ENCODE measurements at regions not wholly inside any gene's neighbourhood (a gene's known extent, or its start where the extent isn't known, plus 50 kb on each side); places are given as distances from the start of the nearest gene placed in this dataset.

DNA sequence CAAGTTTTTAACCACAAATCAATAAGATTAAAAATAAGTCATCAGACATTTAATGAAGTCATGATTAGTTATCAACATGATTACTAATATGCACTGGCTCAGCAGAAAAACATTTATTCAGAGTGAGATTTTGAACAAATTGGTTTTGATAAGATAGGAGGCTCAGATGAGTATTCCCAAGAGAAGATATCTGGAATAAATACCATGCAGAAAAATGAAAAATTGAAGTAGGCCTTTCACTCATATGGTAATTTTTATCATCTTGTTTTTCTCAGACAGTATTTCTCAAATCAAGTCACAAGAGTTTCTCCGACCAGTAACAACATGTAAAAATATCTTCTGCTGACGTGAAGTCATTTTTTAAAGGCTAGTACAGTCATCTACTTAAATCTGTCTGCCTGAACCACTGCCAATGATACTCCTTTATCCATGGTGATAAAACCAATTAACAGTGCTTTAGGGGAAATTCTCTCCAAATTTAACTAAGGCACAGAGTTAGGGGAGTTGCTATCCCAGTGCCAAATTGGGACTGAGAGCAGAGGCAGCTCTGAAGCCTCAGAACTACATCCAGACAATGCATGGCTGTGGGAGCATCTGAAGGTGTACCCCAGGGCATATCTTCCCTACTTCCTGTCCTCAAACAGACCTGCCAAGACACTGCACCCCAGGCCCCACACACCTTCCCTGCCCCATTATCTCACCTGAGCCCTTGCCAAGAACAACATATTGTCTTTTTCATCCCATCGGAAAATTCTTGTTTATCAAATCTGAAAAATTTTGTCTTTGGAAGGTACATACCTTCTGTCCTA is 105.5 kb upstream of the TSLP start:
- ATAC-seq, result peak; percentile 64
- peak; percentile 56; the same call in 1 of the 2 replicates for TF ChIP-seq ISL1 (CRISPR knock-in tag; IDR thresholded peaks at IDR 0.05)
- no peak for TF ChIP-seq TOX (CRISPR knock-in tag; IDR thresholded peaks at IDR 0.05; ENCODE audit: borderline replicate concordance)

GRCh38 chr5:110968246-110969005 is 103.1 kb upstream of the TSLP start:
- TF ChIP-seq PPARA (CRISPR knock-in tag; IDR thresholded peaks at IDR 0.05; ENCODE audit: borderline replicate concordance), result no peak
- TF ChIP-seq ISL1 (CRISPR knock-in tag; IDR thresholded peaks at IDR 0.05), result no peak
- no peak for TF ChIP-seq TOX (CRISPR knock-in tag; IDR thresholded peaks at IDR 0.05; ENCODE audit: borderline replicate concordance)
- TF ChIP-seq, protein P1, sequence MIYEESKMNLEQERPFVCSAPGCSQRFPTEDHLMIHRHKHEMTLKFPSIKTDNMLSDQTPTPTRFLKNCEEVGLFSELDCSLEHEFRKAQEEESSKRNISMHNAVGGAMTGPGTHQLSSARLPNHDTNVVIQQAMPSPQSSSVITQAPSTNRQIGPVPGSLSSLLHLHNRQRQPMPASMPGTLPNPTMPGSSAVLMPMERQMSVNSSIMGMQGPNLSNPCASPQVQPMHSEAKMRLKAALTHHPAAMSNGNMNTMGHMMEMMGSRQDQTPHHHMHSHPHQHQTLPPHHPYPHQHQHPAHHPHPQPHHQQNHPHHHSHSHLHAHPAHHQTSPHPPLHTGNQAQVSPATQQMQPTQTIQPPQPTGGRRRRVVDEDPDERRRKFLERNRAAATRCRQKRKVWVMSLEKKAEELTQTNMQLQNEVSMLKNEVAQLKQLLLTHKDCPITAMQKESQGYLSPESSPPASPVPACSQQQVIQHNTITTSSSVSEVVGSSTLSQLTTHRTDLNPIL (CRISPR knock-in tag; IDR thresholded peaks at IDR 0.05; ENCODE audit: low read depth), result no peak
- no peak for TF ChIP-seq OSR1 (CRISPR knock-in tag; IDR thresholded peaks at IDR 0.05)
- TF ChIP-seq CSDC2 (CRISPR knock-in tag; IDR thresholded peaks at IDR 0.05), result no peak
- TF ChIP-seq ZNF8 (CRISPR knock-in tag; IDR thresholded peaks at IDR 0.05), result no peak
- no peak for TF ChIP-seq ARNTL (CRISPR knock-in tag; IDR thresholded peaks at IDR 0.05; ENCODE audit: borderline replicate concordance, low read depth)
- no peak for ATAC-seq

GRCh38 chr5:110969502-110969901 is 102.0 kb upstream of the TSLP start:
- ATAC-seq, result no peak

More at GRCh38 chr5:110969502-110969901, 102.0 kb upstream of the TSLP start:
- TF ChIP-seq POU6F1 (CRISPR knock-in tag; IDR thresholded peaks at IDR 0.05; ENCODE audit: borderline replicate concordance, low read depth) (no peak), TOX (CRISPR knock-in tag; IDR thresholded peaks at IDR 0.05; ENCODE audit: borderline replicate concordance) (no peak), PPARA (CRISPR knock-in tag; IDR thresholded peaks at IDR 0.05; ENCODE audit: borderline replicate concordance) (no peak), ZC3H10 (CRISPR knock-in tag; IDR thresholded peaks at IDR 0.05) (no peak), ZFP30 (CRISPR knock-in tag; IDR thresholded peaks at IDR 0.05) (no peak), RARB (CRISPR knock-in tag; IDR thresholded peaks at IDR 0.05) (no peak), ZNF70 (CRISPR knock-in tag; IDR thresholded peaks at IDR 0.05) (no peak), ZNF8 (CRISPR knock-in tag; IDR thresholded peaks at IDR 0.05) (no peak), OSR1 (CRISPR knock-in tag; IDR thresholded peaks at IDR 0.05) (no peak), BACH2 (CRISPR knock-in tag; IDR thresholded peaks at IDR 0.05; ENCODE audit: borderline replicate concordance) (no peak), CSDC2 (CRISPR knock-in tag; IDR thresholded peaks at IDR 0.05) (no peak), SNAI2 (CRISPR knock-in tag; IDR thresholded peaks at IDR 0.05) (no peak), GLIS3 (CRISPR knock-in tag; IDR thresholded peaks at IDR 0.05) (no peak), ESRRG (CRISPR knock-in tag; IDR thresholded peaks at IDR 0.05) (no peak), ISL1 (CRISPR knock-in tag; IDR thresholded peaks at IDR 0.05) (no peak), ARNTL (CRISPR knock-in tag; IDR thresholded peaks at IDR 0.05; ENCODE audit: borderline replicate concordance, low read depth) (no peak)
- TF ChIP-seq, protein P2, sequence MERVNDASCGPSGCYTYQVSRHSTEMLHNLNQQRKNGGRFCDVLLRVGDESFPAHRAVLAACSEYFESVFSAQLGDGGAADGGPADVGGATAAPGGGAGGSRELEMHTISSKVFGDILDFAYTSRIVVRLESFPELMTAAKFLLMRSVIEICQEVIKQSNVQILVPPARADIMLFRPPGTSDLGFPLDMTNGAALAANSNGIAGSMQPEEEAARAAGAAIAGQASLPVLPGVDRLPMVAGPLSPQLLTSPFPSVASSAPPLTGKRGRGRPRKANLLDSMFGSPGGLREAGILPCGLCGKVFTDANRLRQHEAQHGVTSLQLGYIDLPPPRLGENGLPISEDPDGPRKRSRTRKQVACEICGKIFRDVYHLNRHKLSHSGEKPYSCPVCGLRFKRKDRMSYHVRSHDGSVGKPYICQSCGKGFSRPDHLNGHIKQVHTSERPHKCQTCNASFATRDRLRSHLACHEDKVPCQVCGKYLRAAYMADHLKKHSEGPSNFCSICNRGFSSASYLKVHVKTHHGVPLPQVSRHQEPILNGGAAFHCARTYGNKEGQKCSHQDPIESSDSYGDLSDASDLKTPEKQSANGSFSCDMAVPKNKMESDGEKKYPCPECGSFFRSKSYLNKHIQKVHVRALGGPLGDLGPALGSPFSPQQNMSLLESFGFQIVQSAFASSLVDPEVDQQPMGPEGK (CRISPR knock-in tag; IDR thresholded peaks at IDR 0.05; ENCODE audit: borderline replicate concordance), result no peak
- TF ChIP-seq, protein P3, sequence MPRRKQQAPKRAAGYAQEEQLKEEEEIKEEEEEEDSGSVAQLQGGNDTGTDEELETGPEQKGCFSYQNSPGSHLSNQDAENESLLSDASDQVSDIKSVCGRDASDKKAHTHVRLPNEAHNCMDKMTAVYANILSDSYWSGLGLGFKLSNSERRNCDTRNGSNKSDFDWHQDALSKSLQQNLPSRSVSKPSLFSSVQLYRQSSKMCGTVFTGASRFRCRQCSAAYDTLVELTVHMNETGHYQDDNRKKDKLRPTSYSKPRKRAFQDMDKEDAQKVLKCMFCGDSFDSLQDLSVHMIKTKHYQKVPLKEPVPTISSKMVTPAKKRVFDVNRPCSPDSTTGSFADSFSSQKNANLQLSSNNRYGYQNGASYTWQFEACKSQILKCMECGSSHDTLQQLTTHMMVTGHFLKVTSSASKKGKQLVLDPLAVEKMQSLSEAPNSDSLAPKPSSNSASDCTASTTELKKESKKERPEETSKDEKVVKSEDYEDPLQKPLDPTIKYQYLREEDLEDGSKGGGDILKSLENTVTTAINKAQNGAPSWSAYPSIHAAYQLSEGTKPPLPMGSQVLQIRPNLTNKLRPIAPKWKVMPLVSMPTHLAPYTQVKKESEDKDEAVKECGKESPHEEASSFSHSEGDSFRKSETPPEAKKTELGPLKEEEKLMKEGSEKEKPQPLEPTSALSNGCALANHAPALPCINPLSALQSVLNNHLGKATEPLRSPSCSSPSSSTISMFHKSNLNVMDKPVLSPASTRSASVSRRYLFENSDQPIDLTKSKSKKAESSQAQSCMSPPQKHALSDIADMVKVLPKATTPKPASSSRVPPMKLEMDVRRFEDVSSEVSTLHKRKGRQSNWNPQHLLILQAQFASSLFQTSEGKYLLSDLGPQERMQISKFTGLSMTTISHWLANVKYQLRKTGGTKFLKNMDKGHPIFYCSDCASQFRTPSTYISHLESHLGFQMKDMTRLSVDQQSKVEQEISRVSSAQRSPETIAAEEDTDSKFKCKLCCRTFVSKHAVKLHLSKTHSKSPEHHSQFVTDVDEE (CRISPR knock-in tag; IDR thresholded peaks at IDR 0.05), result no peak

Data from SK-N-SH treated with all-trans-retinoic acid at 6 μM for 48 hours (cell line).